NCI-H2227 (cell line): ENCODE measurements at regions not wholly inside any gene's neighbourhood (a gene's known extent, or its start where the extent isn't known, plus 50 kb on each side); places are given as distances from the start of the nearest gene placed in this dataset.

Source experiments
- DNase-seq: peaks from one replicate; lab custom pipeline; 2025; ENCODE audit not compliant: unreplicated experiment; lab: John Stamatoyannopoulos, UW

DNA sequence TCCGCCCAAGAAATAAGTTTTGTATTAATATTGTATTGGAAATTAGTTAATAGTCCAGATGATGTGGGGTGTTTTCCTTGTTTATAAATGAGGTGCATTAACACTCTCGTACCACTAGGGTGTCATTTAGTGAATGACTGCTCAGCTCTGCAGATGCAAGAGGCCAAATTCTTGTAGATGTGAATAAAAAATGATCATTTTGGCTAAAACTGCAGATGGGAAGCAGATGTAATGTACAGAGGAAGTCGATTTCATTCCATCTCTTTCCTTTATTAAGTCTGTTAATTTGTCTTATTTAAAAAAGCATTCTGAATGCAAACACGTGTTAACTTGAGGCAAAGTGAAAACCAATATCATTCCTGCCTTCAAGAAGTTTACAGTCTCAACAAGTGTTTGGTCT is 108.1 kb downstream of the DHX15 start:
- DNase-seq = peak; percentile 3

DNA sequence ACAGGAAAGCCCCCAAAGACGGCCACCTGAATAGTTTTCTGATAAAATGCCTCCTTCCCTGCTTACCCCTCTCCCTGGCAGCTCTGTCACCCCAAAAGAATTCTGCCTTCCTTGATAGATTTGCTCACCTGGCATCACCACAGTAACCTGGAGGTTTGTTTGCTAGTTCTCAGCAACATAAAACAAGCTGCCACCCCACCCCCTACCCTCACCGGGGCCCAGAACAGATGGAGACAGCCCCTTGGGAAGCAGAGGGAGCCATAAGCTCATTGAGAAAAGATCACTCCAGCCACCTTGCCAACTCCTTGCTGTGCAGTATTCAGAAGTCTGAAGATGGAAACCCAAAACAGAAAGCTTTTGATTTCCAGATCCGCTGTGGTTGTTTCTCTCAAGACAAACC is 108.6 kb downstream of the DHX15 start:
- no peak for DNase-seq

DNA sequence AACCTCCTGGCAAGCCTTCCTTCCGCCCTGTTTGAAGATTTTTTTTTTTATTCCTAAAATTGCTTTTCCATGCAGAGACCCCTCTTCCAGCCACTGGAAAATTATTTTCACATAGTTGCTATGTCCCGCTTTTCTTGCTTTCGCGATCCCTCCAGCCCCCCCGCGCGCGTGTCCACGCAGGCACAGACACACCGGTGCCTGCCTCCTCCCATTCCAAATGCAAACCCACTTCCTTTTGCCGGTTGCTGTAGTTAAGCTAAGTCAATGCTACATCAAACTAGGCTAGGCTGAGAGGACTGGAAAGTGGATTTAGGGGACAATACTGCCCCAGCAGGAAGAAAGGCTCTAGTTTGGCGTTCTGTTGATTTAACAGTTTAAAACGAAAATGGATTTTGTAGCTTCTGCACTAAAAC is 111.0 kb downstream of the DHX15 start:
- no peak for DNase-seq

- peak; percentile 82 for DNase-seq
Observed at GRCh38 chr4:24472514-24473308, 111.6 kb downstream of the DHX15 start.

GRCh38 chr4:24472161-24472510 is 112.2 kb downstream of the DHX15 start:
- DNase-seq = no peak

DNA sequence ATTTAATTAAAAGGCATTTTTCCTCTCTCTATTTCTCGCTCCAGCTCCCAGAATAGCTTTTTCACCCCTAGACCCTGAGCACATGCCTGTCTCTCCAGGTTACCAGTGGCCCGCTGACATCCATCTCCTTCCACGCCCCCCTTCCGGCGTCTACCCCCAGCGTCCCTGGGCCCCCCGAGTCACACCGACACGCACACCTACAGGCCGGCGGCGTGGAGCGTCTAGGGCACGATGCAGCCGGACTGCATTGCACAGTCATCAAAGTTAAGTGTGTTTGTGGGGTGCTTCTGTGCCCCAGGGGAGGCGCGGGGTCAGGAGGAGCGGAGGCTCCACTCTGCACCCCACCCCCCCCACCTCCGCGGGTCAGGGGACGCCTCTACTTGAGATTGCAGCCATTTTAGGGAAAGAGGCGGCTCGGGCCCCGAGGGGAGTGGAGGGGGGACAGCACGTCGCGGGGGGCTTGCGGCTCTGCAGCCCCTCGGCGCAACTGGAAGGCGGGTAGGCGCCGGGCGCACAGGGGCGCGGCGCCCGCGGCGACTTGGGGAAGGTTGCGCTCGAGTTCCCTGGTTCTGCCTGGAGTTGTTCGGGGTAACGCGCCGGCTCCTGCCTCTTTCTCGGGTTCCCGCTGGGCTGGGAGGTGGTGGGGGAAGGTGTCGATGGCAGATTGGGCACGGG is 112.7 kb downstream of the DHX15 start:
- no peak for DNase-seq

DNA sequence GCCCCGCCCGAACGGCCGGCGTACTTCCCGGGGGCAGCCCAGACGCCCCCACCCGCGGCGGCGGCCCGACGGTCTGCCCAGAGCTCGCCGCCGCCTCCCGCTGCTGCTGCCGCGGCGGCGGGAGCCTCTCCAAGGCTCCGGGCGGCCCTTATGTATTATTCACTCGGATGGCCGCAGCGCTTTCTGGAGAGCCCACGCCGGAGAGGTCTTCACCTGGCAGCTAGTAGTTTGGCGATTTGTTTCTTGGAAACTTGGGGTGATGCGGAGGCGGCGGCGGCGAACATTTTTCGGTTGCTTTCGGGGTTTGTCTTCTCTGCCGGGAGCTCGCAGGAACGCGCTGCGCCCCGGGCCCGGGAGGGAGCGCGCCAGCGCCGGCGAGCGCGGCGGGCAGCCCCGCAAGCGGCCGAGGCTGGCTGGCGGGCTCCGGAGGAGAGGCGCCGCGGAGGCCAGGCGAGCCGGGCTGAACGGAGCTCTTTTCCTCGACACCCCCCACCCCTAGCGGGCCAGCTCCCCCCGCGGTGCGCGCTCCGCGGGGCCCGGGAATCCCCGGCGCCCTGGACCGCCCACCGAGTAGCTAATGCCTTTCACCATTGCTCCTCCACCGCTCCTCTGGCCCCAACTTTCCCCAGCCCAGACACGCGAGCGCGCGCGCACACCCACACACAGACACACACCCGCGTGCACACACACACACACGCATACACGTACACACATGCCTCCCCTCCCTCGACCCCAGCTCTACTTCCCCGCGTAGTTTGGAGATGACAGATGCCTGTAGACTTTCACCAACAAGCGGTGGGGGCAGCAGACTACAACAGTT is 113.5 kb downstream of the DHX15 start:
- no peak for DNase-seq

- no peak for DNase-seq
Observed at GRCh38 chr4:24468071-24468470, 116.3 kb downstream of the DHX15 start.

DNA sequence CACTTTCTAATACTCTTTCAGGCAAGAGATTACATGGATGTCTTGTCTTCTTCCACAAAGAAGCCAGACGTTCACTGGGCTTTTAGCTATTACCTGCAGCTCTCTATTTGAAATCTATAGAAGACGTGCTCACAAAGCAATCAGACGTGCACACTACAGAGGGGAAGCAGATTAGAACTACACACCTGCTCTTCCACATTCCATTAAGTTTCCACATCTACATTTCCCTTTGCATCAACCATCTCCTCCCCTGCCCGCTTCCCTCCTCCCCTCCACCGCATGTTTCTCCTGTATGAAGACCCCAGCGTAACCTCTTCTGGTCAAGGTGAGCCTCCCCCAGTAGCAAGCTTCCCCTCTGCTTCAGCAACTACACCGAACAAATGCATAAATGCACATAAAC is 119.8 kb downstream of the DHX15 start:
- no peak for DNase-seq

GRCh38 chr4:24456431-24456830 is 127.9 kb downstream of the DHX15 start:
- DNase-seq = no peak

GRCh38 chr4:24453951-24454350 is 130.4 kb downstream of the DHX15 start:
- no peak for DNase-seq

DNA sequence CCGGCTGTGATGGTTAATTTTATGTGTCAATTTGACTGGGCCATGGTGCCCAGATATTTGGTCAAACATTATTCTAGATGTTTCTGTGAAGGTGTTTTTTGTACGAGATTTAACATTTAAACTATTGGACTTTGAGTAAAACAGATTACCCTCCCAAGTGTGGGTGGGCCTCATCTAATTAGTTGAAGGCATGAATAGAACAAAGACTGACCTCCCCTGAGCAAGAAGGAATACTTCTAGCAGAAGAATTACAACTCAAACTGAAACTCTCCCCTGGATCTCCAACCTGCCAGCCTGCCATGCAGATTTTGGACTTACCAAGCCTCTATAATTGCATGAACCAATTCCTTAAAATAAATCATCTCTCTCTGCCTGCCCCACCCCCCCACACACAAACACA is 132.5 kb downstream of the DHX15 start:
- DNase-seq = no peak

GRCh38 chr4:24443200-24443599 is 141.2 kb downstream of the DHX15 start:
- DNase-seq = no peak

GRCh38 chr4:24440765-24441164 is 143.6 kb downstream of the DHX15 start:
- DNase-seq = no peak

DNA sequence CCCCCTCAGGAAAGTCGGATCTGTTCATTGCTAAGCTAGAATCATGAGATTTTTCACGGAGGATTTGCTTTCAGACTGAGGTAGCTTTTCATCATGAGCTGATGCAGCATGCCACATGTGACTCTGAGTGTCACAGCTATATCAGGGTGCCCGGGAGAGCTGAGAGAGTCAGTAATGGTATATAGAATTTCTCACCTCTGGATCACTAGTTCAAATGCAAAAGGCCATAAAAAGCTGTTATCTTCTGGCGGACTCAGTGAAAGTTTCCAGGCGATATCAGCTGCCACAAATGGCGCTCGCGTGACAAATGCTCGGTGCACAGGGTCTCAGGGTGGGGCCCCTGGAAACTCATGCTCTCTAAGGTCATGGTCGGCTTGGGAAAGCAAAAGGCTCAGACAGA is 150.1 kb downstream of the DHX15 start:
- no peak for DNase-seq

DNA sequence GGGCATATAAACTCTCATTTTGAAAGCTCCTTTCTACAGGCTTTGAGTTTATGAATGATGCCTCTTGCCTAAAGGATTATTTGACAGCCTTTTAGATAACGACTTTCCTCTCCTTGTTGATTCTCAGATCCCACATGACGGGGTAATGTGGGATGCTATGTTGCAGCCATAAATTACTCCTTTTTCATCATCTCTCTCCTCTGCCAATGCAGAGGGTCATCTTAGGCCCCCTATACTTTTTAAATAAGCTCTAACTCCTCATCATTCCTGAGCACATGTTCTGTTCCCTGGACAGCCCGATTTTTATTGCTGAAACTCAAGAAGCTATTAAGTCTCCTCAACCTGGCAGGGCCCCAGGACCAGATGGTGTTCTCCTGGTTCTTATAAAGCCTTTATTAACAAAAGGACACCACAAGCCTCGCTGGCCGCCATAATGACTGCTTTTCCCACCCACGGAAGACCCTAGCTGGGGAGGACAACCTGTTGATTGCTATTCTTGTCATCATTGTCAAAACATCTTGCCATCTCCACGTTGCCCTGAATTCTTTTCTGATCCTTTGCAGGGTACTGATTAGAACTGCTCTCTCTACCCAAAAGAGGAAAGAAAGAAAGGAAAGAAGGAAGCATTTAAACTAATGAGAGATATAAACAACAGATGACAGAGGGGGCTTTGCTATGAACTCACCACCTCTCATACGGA is 150.7 kb downstream of the DHX15 start:
- DNase-seq = no peak

- DNase-seq = no peak
Observed at GRCh38 chr4:24428850-24429249, 155.5 kb downstream of the DHX15 start.

GRCh38 chr4:24426557-24426956 is 157.8 kb downstream of the DHX15 start:
- DNase-seq = no peak

DNA sequence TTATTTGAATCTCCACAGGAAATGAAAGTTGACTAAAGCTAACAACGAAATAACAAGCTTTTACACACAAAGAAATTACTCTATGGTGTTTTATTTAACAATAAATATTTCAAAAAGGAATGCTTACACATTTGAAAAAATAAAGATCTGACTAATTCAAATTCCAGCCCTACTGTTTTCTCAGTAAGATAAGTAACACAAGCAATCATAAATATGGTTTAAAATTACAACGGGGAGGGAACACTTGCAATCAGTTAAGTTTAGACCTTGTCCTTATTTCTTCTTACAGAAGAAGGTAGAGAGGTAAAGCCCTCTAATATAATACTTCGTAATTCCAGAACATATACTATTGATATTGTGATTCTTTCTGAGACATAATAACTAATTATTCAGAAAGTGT is 158.5 kb downstream of the DHX15 start:
- DNase-seq = no peak

DNA sequence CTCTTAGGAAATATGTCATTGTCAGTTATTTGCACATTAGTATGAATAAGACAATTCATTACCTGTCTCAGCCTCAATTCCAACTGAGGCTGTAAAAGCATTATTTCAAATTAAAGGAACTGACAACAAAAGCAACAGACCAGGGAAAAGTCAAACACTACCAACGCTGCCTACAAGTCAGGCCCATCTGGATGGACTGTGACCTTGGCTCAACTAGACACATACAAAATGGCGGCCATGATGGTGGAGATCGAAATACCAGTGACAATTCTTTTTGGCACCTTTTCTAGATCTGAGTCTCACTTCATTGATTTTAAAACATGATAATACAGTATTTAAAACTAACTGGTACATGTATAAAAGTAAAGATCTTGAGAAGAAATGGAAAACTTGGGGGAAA is 160.7 kb downstream of the DHX15 start:
- DNase-seq = no peak

DNA sequence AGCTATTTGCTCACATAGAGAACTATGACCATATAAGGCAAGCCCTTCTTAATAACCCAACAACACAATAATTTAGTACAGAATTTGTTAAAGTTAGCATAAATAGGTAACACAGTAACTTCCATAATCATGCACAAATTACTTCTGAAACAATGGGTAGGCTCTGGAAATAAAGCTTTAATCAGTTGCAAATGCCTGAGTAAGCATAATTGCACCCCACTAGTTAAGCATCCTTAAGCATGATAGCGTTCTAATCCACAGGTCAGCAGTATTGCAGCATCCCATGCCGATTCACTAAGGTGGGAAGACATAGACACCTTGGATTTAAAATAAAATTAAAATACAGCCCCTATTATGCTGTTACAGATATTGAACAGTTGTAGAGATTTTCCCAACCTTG is 161.7 kb downstream of the DHX15 start:
- DNase-seq = no peak
